ENCODE measurements at regions not wholly inside any gene's neighbourhood (a gene's known extent, or its start where the extent isn't known, plus 50 kb on each side); places are given as distances from the start of the nearest gene placed in this dataset.

- TF ChIP-seq, protein P1, sequence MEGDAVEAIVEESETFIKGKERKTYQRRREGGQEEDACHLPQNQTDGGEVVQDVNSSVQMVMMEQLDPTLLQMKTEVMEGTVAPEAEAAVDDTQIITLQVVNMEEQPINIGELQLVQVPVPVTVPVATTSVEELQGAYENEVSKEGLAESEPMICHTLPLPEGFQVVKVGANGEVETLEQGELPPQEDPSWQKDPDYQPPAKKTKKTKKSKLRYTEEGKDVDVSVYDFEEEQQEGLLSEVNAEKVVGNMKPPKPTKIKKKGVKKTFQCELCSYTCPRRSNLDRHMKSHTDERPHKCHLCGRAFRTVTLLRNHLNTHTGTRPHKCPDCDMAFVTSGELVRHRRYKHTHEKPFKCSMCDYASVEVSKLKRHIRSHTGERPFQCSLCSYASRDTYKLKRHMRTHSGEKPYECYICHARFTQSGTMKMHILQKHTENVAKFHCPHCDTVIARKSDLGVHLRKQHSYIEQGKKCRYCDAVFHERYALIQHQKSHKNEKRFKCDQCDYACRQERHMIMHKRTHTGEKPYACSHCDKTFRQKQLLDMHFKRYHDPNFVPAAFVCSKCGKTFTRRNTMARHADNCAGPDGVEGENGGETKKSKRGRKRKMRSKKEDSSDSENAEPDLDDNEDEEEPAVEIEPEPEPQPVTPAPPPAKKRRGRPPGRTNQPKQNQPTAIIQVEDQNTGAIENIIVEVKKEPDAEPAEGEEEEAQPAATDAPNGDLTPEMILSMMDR (IDR thresholded peaks at IDR 0.05): no peak
- no peak for TF ChIP-seq EZH2 (IDR thresholded peaks at IDR 0.05; ENCODE audit: borderline replicate concordance, insufficient read depth, low read depth, low read length, poor library complexity, severe bottlenecking)
Measured at GRCh38 chr4:114037988-114038387, 58.5 kb upstream of the ARSJ start.
